ENCODE measurements at regions not wholly inside any gene's neighbourhood (a gene's known extent, or its start where the extent isn't known, plus 50 kb on each side); places are given as distances from the start of the nearest gene placed in this dataset.
"Not testable (repeated sequence)": the region's sequence is repeated elsewhere in the genome, so short reads cannot be mapped to it uniquely, and the experiment has no call there.

GRCh38 chr19:30681162-30682100 is 309.2 kb downstream of the ZNF536 start:
- Histone ChIP-seq H3K27me3 (ENCODE audit: low read depth) (no peaks in the 10 kb centered on the region), H3K9me3 (no peaks in the 10 kb centered on the region), H3K4me3 (no peak overlapping the region), H3K4me1 (no peaks in the 10 kb centered on the region), H3K36me3 (replicated peaks) (no peaks in the 10 kb centered on the region)
- in situ Hi-C loops (cut with MboI; ENCODE audit: low sequenced_read_pairs): loop anchor here (25.0 kb wide), 2 partner anchors 1356 to 1881 kb away; no protein-coding TSS in a partner anchor
- no peak for DNase-seq (ENCODE audit: low spot score in 2 of 2)

DNA sequence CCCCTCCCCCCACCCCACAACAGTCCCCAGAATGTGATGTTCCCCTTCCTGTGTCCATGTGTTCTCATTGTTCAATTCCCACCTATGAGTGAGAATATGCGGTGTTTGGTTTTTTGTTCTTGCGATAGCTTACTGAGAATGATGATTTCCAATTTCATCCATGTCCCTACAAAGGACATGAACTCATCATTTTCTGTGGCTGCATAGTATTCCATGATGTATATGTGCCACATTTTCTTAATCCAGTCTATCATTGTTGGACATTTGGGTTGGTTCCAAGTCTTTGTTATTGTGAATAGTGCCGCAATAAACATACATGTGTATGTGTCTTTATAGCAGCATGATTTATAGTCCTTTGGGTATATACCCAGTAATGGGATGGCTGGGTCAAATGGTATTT is 308.2 kb downstream of the ZNF536 start:
- not testable (repeated sequence) for H3K4me3 ChIP-seq; H3K27me3 ChIP-seq (ENCODE audit: low read depth); DNase-seq (ENCODE audit: low spot score in 2 of 2); H3K4me1 ChIP-seq; H3K9me3 ChIP-seq; H3K36me3 ChIP-seq (replicated peaks)
- in situ Hi-C loops (cut with MboI; ENCODE audit: low sequenced_read_pairs): loop anchor here (25.0 kb wide), 2 partner anchors 1357 to 1882 kb away; no protein-coding TSS in a partner anchor

- H3K27me3 ChIP-seq (ENCODE audit: low read depth): no peaks in the 10 kb centered on the region
Observed at GRCh38 chr19:30679789-30680188, 307.6 kb downstream of the ZNF536 start.

DNA sequence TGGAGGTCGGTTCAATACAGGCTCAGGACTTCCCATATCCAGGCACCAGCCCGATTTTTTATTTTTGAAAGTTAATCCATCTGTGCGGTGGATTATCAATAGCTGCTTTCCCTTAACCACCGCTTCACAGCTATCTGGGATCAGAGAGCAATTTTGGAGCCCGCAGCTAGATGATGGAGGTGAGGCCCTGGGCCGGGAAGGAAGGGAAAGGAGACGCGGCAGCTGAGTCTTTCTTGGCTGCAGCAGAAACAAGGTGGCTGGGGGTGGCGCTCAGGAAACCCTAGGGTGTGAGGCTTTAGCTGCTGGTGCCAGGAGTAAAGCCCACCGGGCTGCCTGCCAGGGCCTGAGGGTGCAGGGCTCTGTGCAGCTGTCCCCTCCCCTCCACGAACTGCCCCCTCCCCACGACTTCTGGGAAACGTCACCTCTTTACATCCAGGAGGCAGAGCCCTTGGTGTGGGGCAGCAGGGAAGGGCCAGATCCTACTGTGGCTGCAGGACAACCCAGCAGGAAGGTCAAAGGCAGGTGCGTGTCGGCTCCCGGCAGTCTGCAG is 307.0 kb downstream of the ZNF536 start:
- in situ Hi-C loops (cut with MboI; ENCODE audit: low sequenced_read_pairs): loop anchor here (25.0 kb wide), 2 partner anchors 1358 to 1883 kb away; no protein-coding TSS in a partner anchor
- H3K4me3 ChIP-seq: no peak overlapping the region

More at GRCh38 chr19:30679789-30680188, 307.6 kb downstream of the ZNF536 start:
- Histone ChIP-seq H3K9me3 (no peaks in the 10 kb centered on the region), H3K4me3 (no peak overlapping the region), H3K4me1 (no peaks in the 10 kb centered on the region), H3K36me3 (replicated peaks) (no peaks in the 10 kb centered on the region)
- in situ Hi-C loops (cut with MboI; ENCODE audit: low sequenced_read_pairs): loop anchor here (25.0 kb wide), 2 partner anchors 1358 to 1883 kb away; no protein-coding TSS in a partner anchor
- DNase-seq (ENCODE audit: low spot score in 2 of 2): no peak

GRCh38 chr19:30678168-30678567 is 306.0 kb downstream of the ZNF536 start:
- Histone ChIP-seq H3K27me3 (ENCODE audit: low read depth) (peaks cover 2% of the 10 kb centered on the region), H3K4me1 (no peaks in the 10 kb centered on the region), H3K4me3 (no peak overlapping the region), H3K9me3 (no peaks in the 10 kb centered on the region), H3K36me3 (replicated peaks) (no peaks in the 10 kb centered on the region)
- DNase-seq (ENCODE audit: low spot score in 2 of 2): no peak
- in situ Hi-C loops (cut with MboI; ENCODE audit: low sequenced_read_pairs): loop anchor here (25.0 kb wide), 2 partner anchors 1359 to 1884 kb away; no protein-coding TSS in a partner anchor

More for the DNA sequence above, 307.0 kb downstream of the ZNF536 start:
- no peaks in the 10 kb centered on the region; the same call in 1 of the 2 replicates for H3K27me3 ChIP-seq (ENCODE audit: low read depth)
- no peak for DNase-seq (ENCODE audit: low spot score in 2 of 2)
- no peaks in the 10 kb centered on the region for H3K9me3 ChIP-seq
- no peaks in the 10 kb centered on the region for H3K36me3 ChIP-seq (replicated peaks)
- H3K4me1 ChIP-seq: no peaks in the 10 kb centered on the region

- H3K36me3 ChIP-seq (replicated peaks): no peaks in the 10 kb centered on the region
- H3K9me3 ChIP-seq: no peaks in the 10 kb centered on the region
- no peak for DNase-seq (ENCODE audit: low spot score in 2 of 2)
Observed at GRCh38 chr19:30677702-30678101, 305.5 kb downstream of the ZNF536 start.

GRCh38 chr19:30676990-30677679 is 305.0 kb downstream of the ZNF536 start:
- H3K36me3 ChIP-seq (replicated peaks): no peaks in the 10 kb centered on the region
- H3K27me3 ChIP-seq (ENCODE audit: low read depth): peaks cover 2% of the 10 kb centered on the region
- H3K9me3 ChIP-seq: no peaks in the 10 kb centered on the region
- H3K4me1 ChIP-seq: no peaks in the 10 kb centered on the region
- H3K4me3 ChIP-seq: no peak overlapping the region
- no peak for DNase-seq (ENCODE audit: low spot score in 2 of 2)
- in situ Hi-C loops (cut with MboI; ENCODE audit: low sequenced_read_pairs): loop anchor here (25.0 kb wide), 2 partner anchors 1360 to 1885 kb away; no protein-coding TSS in a partner anchor

More at GRCh38 chr19:30677702-30678101, 305.5 kb downstream of the ZNF536 start:
- H3K4me1 ChIP-seq: no peaks in the 10 kb centered on the region
- in situ Hi-C loops (cut with MboI; ENCODE audit: low sequenced_read_pairs): loop anchor here (25.0 kb wide), 2 partner anchors 1360 to 1885 kb away; no protein-coding TSS in a partner anchor
- H3K4me3 ChIP-seq: no peak overlapping the region
- peaks cover 2% of the 10 kb centered on the region for H3K27me3 ChIP-seq (ENCODE audit: low read depth)

- no peak overlapping the region for H3K4me3 ChIP-seq
- DNase-seq (ENCODE audit: low spot score in 2 of 2): no peak
- H3K4me1 ChIP-seq: no peaks in the 10 kb centered on the region
- in situ Hi-C loops (cut with MboI; ENCODE audit: low sequenced_read_pairs): loop anchor here (25.0 kb wide), 2 partner anchors 1362 to 1887 kb away; no protein-coding TSS in a partner anchor
- peaks cover 2% of the 10 kb centered on the region for H3K27me3 ChIP-seq (ENCODE audit: low read depth)
- no peaks in the 10 kb centered on the region for H3K9me3 ChIP-seq
- no peaks in the 10 kb centered on the region for H3K36me3 ChIP-seq (replicated peaks)
Observed at GRCh38 chr19:30675086-30675485, 302.9 kb downstream of the ZNF536 start.

- H3K9me3 ChIP-seq: no peaks in the 10 kb centered on the region
- peaks cover 2% of the 10 kb centered on the region for H3K27me3 ChIP-seq (ENCODE audit: low read depth)
- no peak for DNase-seq (ENCODE audit: low spot score in 2 of 2)
- no peak overlapping the region for H3K4me3 ChIP-seq
- no peaks in the 10 kb centered on the region for H3K4me1 ChIP-seq
- no peaks in the 10 kb centered on the region for H3K36me3 ChIP-seq (replicated peaks)
- in situ Hi-C loops (cut with MboI; ENCODE audit: low sequenced_read_pairs): loop anchor here (25.0 kb wide), 2 partner anchors 1363 to 1888 kb away; no protein-coding TSS in a partner anchor
Observed at GRCh38 chr19:30674656-30675055, 302.5 kb downstream of the ZNF536 start.

GRCh38 chr19:30673336-30673735 is 301.2 kb downstream of the ZNF536 start:
- Histone ChIP-seq H3K4me1 (peaks cover 5% of the 10 kb centered on the region), H3K36me3 (replicated peaks) (no peaks in the 10 kb centered on the region), H3K4me3 (no peak overlapping the region), H3K27me3 (ENCODE audit: low read depth) (peaks cover 2% of the 10 kb centered on the region), H3K9me3 (no peaks in the 10 kb centered on the region)
- in situ Hi-C loops (cut with MboI; ENCODE audit: low sequenced_read_pairs): no loop called here
- no peak for DNase-seq (ENCODE audit: low spot score in 2 of 2)

- H3K9me3 ChIP-seq: no peaks in the 10 kb centered on the region
Observed at GRCh38 chr19:30672926-30673325, 300.7 kb downstream of the ZNF536 start.

GRCh38 chr19:30671622-30672051 is 299.5 kb downstream of the ZNF536 start:
- H3K4me1 ChIP-seq: peaks cover 5% of the 10 kb centered on the region
- H3K9me3 ChIP-seq: no peaks in the 10 kb centered on the region
- H3K4me3 ChIP-seq: no peak overlapping the region
- peaks cover 2% of the 10 kb centered on the region for H3K27me3 ChIP-seq (ENCODE audit: low read depth)
- no peaks in the 10 kb centered on the region for H3K36me3 ChIP-seq (replicated peaks)
- no peak for DNase-seq (ENCODE audit: low spot score in 2 of 2)
- in situ Hi-C loops (cut with MboI; ENCODE audit: low sequenced_read_pairs): no loop called here

More at GRCh38 chr19:30672926-30673325, 300.7 kb downstream of the ZNF536 start:
- DNase-seq (ENCODE audit: low spot score in 2 of 2): no peak
- in situ Hi-C loops (cut with MboI; ENCODE audit: low sequenced_read_pairs): no loop called here
- Histone ChIP-seq H3K27me3 (ENCODE audit: low read depth) (peaks cover 2% of the 10 kb centered on the region), H3K4me1 (peaks cover 5% of the 10 kb centered on the region), H3K36me3 (replicated peaks) (no peaks in the 10 kb centered on the region), H3K4me3 (no peak overlapping the region)

- peaks cover 2% of the 10 kb centered on the region for H3K27me3 ChIP-seq (ENCODE audit: low read depth)
- no peaks in the 10 kb centered on the region for H3K36me3 ChIP-seq (replicated peaks)
- peaks cover 5% of the 10 kb centered on the region for H3K4me1 ChIP-seq
- in situ Hi-C loops (cut with MboI; ENCODE audit: low sequenced_read_pairs): no loop called here
- no peak overlapping the region for H3K4me3 ChIP-seq
- no peak for DNase-seq (ENCODE audit: low spot score in 2 of 2)
- H3K9me3 ChIP-seq: no peaks in the 10 kb centered on the region
Observed at GRCh38 chr19:30671367-30671619, 299.1 kb downstream of the ZNF536 start.
